Fibroblast of upper back skin (primary cell): ENCODE measurements at regions not wholly inside any gene's neighbourhood (a gene's known extent, or its start where the extent isn't known, plus 50 kb on each side); places are given as distances from the start of the nearest gene placed in this dataset.
"Not testable (repeated sequence)": the region's sequence is repeated elsewhere in the genome, so short reads cannot be mapped to it uniquely, and the experiment has no call there.

Experiments used
- DNase-seq: peaks from one replicate; pipeline ENCODE4 v3.0.0-alpha.2; 2013

DNA sequence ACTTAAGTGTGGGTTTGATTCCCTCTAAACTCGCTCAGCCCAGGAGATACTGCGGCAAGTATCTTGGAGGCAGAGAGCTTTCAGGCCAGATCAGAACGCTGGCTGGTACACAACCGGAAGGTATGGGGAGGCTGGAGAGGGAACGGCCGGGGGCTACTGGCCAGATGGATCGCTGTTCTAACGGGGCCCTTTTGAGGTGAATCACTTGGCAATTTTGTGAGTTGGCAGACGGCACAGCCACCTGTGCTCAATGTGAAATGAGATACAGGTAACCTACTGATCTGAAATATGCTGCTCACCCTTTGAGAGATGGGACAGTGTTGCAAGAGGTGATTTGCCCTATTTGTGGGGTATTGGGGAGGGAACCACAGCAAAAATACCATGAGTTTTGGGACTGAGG is 622.9 kb upstream of the RBFOX1 start:
- DNase-seq = no peak

DNA sequence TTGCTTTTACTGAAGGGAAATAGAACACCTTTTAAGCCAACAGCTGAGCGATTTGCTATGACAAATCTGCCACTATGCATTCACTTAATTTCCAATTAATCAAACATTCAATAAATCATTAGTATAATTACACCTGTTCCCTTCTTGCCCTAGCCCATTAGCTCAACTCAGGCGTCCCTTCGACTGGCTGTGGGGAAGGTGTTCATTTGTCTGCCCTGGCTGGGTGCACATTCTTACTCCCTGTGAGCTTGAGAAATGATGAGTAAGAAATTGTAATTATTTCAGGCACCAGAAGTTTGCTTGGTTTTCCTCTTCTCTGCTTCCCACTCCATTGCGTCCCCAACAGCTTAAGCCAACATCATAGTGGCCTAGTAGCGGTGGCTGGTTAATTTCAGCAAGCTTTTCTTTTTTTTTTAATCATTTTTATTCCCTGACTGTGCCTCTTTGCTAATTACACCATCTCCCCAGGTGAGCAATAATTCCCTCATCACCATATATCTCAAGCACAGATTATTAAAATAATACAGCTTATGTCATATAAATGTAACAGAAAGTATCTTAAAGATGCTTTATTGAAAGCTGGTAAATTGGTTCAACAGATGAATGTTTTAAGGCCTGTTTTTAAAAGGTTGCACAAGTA is 623.9 kb upstream of the RBFOX1 start:
- no peak for DNase-seq

DNA sequence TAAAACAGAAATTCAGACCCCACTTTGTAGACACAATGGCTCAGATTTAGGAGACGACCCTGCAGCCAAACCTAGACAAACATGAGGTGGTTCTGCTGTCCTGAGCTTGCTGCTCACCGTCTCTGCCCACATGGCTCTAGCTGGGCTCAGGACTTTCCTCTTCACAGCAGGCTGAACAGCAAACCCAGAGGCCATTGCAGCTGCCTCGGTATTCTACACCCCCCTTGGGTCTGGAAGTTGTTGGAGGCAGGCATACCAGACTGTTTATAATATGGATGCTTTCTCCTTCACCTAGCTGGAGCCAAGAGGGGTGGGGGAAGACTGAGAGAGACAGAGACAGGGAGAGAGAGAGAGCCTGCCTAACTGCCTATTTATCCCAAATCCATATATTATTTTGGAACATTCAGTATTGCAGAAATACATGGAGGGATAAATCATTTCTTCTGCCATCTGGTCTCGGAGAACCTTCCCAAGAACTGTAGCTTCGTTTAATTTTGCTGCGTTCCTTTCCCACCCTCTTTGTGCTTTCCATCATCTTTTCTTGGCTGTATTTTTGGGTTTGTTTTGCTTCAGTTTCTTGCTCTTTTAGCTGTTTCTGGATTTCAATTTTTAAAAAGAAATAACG is 628.2 kb upstream of the RBFOX1 start:
- no peak for DNase-seq

DNA sequence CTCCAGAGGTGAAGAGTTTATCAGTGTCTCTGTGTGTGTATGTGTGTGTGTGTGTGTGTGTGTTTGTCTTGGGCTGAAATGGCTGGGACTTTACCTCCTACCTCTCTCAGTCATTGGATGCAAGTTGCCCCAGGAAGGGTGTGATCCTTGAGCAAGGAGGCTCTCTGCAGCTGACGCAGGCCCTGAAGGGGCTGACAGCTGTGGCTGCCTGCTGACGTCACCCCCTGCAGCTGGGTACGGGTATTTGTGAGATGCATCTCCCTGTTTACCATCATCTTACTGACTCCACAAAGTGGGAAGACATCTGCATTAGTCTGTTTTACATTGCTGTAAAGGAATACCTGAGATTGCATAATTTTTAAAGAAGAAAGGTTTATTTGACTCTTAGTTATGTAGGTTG is 631.5 kb upstream of the RBFOX1 start:
- no peak for DNase-seq

DNA sequence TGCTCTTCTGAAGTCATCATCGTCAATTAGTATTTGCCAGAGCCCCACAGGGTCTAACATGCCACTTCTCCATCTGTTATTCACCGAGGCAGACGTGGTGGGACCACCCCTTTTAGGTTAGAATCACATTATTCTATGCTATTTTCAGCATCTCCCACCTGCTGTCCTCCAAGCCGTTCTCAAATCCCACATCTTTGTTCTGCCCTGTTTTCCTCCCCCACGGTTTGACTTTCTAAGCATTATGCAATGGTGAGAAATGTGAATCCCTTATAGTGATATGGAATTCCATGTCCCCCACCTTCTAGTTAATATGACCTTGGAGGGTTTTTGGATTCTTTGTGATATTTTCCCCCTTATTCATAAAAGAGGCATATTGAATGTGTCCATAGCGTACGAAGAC is 634.1 kb upstream of the RBFOX1 start:
- DNase-seq = no peak

DNA sequence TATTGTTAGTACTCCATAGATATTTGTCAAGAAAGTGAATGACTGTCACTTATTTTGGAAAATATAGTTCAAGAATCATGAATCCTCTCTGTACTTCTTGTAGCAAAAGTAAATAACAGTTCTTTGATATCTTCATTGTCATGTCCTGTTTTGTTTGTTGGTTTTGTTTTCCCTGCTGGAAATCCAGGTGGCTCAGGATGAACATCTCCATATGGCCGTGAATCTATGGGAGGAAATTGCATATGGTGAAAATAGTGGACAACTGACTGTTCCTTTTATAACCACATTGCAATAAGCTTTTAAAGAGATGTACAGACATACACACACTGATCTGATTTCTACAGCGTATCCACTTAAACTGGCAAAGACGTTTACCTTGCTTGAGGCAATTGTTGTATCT is 637.0 kb upstream of the RBFOX1 start:
- DNase-seq = no peak

DNA sequence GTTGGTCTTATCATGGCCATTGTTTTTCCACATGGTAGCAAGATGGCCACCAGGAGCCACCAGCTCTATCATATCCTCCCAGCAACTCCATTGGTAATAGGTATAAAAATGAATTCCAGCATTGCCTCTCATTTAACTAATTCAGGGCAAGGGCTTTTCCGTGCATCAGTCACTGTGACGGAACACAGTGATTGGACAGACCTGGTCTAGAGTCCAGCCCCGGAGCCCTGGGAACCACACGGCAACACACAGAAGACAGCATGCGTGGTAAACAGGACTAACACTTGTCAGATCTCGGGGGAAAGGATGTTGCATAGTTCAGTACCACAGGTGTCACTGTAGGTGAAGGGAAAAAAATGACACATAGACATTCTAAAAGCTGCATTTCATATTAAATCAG is 638.0 kb upstream of the RBFOX1 start:
- no peak for DNase-seq

DNA sequence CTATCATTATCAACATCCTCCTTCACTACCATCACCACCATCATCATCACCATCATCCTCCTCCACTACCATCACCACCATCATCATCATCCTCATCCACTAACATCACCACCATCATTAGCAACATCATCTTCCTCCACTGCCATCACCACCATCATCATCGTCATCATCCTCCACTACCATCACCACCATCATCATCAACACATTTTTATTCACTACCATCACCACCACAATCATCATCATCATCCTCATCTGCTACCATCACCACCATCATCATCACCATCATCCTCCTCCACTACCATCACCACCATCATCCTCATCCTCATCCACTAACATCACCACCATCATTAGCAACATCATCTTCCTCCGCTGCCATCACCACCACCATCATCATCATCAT is 639.2 kb upstream of the RBFOX1 start:
- not testable (repeated sequence) for DNase-seq

DNA sequence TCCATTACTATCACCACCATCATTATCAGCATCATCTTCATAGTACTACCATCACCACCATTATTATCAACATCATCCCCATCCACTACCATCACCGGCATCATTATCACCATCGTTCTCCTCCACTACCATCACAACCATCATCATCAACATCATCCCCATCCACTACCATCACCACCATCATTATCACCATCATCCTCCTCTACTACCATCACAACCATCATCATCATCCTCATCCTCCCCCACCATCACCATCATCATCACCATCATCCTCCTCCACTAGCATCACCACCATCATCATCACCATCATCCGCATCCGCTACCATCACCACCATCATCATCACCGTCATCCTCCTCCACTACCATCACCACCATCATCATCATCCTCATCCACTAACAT is 639.8 kb upstream of the RBFOX1 start:
- DNase-seq = no peak

DNA sequence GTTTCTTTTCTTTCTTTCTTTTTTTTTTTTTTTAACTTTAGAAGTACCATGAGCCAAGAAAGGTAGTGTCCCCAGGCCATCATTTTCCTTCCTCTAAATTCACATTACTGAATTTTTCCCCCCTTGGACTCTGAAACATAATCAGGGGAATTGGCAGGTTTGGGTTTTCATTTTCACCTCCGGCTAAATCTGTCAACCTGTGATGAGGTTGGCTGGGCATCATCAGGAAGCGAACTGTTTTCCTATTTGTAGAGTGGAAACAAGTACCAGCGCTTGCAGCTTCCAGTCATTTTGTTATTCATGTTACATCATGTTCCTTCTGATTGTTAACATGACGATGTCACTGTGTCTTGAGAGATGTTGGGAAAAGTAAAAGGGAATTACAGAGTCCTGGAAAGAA is 641.9 kb upstream of the RBFOX1 start:
- no peak for DNase-seq

DNA sequence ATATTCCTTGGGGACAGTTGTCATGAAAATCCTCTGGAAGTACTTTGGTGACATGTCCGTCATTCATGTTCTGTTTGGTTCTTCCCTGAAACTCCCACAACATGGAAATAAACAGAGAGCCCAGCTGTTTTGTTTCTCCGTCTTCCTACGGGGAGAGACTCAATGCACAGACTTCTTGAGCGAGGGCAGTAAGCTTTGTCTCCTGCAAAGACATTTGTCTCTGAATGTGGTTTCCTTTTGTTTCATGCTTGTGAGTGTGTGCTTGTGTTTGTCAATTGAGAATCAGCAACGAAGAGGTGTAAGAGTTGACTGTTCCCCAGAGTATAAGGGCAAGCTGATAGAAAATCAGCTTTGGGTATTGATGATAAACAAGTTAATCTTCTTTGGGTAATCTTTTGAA is 643.0 kb upstream of the RBFOX1 start:
- no peak for DNase-seq

DNA sequence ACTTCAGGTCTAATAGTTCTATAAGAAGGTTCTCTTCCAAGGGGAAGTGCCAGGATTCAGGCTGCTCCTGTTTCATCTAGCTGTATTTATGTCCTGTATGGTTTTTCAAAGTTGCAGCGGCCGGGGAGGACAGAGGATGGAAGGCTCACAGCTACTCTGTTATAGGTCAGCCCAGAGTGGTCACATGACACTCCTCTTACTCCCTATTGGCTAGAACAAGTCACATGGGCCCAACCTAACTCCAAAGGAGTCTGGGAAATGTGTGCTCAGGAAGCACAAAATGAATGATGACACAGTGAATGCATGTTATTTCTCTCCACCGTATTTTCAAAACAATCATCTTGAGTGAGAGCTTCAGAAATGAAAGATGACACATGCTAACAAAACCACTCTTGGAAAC is 645.1 kb upstream of the RBFOX1 start:
- no peak for DNase-seq

DNA sequence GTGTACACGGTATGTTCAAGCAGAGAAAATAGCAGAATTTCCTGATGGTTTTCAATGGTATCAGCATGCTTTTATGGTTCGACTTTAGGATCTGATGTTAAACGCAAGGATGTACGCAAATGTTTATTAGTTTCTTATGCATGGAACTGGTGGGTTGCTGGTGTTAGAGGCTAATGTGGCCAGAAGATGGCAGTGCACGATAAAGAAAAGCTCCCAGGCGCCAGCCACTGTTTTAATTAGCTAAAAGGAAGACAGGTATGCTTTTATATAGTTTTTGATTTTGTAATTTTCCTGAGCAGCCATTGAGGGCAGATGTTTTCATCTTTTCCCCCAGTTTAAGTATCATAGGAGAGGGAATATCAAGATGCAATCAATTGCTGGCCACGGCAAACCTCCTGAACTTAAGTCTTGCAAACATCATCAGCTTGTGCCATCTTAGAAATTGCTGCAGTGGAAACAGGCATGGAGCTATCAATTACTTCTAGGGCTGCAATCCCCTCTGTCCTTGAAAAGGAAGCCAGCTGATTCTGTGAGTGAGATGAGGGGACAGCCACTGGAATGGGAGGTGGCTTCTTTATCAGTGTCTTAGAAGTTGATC is 648.5 kb upstream of the RBFOX1 start:
- DNase-seq = no peak

DNA sequence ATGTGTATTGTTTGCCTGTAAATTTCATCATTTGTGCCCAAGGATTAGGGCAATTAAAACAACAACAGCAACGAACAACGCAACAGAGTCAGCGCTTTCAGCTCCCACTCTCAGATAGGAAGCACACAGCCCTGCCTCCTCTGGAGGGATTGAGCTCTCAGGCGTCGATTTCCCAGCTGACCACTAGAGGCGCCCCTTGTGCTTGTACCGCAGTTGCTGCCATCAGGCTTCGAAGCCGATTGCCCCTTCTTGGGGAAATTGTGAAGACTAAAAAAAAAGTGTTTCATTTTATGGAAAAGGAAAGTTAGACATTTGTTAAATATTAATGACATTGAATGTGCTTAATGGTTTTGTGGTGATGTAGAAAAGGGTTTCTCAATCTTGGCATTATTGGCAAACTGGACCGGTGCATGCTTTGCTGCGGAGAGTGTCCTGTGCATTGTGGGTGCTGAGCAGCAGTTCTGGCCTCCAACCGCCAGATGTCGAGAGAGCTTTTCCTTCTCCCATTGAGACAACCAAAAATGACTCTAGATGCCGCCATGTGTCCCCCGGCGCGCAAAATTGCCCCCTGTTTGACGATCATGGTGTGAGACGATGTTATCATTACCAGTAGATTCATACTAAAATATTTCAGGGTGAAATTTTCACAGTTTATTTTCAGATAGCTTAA is 650.4 kb upstream of the RBFOX1 start:
- DNase-seq = no peak

DNA sequence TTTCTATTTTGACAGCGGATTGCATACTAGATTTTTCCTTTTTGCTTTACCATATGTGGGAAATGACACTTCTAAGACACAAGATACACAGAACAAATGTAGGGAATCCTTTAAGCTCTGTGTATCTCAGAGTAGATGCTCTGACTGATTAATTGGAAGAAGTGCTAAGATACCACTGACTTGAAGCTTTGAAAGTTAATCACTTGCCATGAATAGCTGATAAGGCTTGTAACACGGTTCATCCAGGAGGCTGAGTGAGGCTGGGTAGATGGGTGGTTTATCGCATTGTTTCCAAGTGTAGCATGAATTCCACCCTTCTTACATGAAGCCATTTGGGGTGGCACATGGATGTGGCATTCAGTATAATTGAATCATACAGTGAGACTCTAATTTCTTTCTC is 654.1 kb upstream of the RBFOX1 start:
- DNase-seq = no peak

DNA sequence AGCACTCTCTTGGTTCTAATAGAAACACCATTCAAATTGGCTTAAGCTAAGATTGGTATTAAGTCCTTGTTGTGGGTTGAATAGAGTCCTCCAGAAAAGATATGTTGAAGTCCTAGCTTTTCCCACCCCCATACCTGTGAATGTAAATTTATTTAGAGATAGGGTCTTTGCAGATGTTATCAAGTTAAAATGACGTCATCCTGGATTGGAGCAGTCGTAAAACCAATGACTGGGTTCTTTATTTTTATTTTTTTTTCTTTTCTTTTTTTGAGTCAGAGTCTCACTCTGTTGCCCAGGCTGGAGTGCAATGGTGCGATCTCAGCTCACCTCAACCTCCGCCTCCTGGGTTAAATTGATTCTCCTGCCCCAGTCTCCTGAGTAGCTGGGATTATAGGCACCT is 658.6 kb upstream of the RBFOX1 start:
- no peak for DNase-seq

DNA sequence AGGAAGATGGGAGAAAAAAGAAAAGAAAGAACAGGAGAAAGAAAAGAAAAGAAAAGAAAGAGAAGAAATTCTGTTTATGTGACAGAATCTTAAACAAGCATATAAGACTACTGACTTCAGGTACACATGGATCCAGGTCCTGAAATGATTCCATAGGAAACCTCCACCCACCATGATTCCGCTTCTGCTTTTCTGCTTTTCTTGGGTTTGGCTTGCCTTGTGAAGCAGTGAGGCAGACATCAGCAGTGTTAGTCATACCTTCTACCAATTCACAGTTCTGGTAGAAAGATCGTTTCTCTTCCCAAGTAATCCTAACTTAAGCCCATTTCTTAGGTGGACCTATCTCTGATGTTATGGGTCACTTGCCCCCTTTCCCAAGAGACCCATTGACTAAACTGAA is 660.1 kb upstream of the RBFOX1 start:
- DNase-seq = no peak

DNA sequence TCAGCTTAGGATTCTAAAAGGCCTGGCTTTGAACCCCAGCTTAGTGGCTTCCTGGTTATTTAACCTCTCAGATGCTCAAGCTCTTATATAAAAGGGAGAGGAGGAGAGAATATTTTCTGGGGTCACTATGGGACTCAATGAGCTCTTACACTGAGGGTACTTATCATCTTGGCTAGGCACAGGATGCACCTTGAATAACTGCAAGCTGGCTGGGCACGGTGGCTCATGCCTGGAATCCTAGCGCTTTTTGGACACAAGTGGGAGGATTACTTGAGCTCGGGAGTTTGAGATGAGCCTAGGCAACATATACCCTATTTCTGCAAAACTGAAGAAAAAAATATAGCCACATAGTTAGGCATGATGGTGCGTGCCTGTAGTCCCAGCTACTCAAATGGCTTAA is 665.3 kb upstream of the RBFOX1 start:
- DNase-seq = no peak

DNA sequence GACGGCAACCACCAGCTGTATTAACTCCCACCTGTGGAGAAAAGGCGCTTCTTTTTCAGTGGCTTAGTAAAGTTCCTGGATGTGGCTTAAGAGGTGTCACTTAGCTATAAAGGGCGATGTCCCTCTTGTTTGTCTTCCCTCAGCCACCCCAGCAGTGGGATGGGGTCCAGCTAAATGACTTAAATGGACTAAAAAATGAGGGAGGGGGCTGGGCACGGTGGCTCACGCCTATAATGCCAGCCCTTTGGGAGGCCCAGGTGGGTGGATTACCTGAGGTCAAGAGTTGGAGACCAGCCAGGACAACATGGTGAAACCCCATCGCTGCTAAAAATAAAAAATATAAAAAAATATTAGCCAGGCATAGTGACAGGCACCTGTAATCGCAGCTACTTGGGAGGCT is 667.5 kb upstream of the RBFOX1 start:
- no peak for DNase-seq

DNA sequence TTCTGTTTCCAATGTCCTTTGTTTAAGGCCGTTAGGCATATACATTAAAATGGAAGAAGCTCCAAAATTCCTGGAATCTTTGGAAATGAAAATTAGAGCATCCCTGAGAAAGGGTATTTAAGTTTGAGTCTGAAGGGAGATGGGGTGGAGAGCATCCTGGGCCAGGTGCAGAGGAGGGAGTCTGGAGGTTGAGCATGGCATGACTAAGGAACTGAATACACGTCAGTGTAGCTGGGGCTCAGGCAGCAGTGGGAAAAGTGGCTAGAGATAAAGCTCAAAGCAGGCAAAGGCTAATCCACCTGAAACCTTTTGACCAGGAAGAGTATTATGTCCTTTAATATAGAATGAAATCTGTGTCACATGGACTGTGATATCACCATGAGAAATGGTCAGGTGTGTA is 669.0 kb upstream of the RBFOX1 start:
- no peak for DNase-seq

DNA sequence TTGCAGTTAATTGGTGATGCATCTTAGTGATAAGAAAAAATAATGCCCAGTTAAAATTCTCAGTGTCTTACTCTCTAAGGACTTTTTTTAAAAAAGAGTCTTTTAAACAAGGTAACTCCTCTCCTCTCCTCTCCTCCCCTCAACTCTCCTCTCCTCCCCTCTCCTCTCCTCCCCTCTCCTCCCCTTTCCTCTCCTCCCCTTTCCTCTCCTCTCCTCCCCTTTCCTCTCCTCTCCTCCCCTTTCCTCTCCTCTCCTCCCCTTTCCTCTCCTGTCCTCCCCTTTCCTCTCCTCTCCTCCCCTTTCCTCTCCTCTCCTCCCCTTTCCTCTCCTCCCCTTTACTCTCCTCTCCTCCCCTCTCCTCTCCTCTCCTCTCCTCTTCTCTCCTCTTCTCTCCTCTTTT is 675.9 kb upstream of the RBFOX1 start:
- DNase-seq = no peak

DNA sequence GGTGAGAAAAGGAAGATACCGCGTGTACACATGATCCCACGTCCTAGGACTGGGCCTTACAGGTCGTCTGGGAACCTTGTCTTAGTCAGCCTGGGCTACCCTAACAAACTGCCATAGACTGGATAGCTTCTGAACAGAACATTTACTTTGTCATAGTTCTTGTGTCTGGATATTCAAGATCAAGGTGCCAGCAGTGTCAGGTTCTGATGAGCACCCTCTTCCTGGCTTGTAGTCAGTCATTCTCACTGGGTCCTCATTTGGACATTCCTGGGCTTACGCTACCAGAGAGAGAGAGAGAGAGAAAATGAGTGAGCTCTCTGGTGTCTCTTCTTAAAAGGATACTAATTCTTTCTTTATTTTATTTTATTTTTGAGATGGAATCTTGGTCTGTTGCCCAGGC is 685.8 kb upstream of the RBFOX1 start:
- no peak for DNase-seq

DNA sequence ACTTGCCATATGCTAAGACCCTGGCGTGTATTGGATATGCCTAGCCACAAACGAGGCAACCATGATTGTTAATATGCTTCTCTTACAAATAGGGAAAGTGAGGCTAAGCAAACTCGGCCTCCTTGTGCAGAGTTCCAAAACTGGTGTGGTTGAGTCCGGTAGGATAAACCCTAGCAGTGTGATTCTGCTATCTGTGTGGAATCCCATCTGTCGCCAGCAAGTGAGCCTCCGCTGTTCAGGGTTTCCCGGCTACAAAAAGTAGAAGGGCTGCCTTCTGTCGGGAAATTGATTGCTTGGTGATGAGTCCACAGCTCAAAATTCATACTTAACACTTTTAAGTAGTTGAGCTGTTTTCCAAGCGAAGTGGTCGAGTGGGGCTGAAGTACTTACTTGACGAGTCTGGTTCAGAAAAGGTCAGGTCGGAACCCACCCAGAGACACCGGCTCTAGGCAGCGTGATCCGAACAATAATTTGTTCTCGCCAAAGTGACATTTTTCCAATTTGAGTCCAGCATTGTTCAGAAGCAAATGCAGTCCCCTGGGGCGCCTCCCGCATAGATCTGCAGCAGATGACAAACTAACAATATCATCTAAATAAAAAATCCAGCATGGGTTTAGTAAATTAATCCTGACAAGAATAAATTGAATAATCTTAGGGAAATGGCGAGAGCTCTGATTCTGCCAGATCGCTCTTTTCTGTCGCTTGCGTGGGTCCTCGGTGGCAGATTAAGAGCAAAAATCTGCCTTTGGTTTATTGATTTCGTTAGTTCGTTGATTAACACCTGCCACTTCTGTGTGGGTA is 686.7 kb upstream of the RBFOX1 start:
- DNase-seq = no peak

DNA sequence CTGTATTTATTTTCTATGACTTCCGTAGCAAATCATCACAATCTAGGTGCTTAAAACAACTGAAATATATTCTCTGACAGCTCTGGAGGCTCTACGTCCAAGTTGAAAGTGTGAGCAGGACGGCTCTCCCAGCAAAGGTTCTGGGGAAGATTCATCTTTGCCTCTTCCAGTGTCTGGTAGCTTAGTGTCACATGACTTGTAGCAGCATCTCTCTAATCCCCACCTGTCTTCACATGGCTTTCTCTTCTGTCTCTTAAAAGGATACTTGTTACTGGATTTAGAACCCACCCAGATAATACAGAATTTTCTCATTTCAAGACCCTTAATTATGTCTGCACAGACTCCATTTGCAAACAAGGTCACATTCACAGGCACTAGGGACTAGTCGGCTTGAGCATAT is 687.7 kb upstream of the RBFOX1 start:
- no peak for DNase-seq
